Stimulated activated naive CD4-positive, alpha-beta T cell treated with Interleukin-2 at 50 U/mL for 16 hours (primary cell): ENCODE measurements at regions not wholly inside any gene's neighbourhood (a gene's known extent, or its start where the extent isn't known, plus 50 kb on each side); places are given as distances from the start of the nearest gene placed in this dataset.
"Not testable (repeated sequence)": the region's sequence is repeated elsewhere in the genome, so short reads cannot be mapped to it uniquely, and the experiment has no call there.

Experiments used
- DNase-seq: peaks from one replicate; lab custom pipeline; 2025; lab: John Stamatoyannopoulos, UW

DNA sequence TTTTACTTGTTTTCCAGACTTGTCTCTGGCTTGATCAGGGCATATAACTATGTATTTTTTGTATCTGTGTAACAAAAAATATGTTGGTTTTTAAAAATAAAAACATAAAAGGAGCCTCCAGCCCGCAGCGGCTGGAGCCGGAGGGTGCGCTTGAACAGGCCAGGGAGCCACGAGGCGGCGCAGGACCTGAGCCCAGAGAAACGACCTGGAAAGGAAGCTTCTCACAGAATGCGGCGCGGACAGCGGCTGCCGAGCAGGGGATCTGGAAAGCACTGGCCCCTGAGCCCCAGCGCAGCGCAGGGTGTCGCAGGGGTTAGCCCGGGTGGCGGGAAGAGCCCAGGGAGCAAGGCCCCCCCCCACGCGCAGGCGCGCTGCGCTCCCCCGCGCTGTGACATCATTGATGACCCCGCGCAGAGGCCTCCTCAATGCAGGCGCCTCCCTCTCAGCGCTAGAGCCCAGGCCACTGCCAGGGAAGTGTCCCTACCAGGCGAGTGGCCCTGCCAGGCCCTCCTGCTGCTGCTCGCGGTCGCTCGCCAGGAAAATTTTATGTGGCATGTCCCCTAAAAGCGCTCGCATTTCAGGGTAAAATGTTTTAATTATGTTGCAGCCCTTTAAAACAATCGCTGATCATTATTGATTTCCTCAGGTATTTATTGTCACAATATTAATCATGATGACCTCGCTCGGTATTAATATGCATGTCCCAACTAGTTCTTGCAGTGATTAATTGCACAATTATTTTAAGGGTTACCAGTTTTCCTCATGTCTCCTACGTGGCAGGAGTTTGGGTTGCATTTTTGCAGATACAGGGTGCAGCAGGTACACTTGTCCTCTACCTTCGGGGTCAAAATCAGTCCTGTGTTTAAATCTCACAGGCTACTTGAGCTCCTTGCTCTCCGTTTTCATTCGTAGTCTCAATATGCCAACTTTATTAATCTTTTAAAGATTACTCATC, 134.2 kb downstream of the USP22 start:
- peak; percentile 63 for DNase-seq

DNA sequence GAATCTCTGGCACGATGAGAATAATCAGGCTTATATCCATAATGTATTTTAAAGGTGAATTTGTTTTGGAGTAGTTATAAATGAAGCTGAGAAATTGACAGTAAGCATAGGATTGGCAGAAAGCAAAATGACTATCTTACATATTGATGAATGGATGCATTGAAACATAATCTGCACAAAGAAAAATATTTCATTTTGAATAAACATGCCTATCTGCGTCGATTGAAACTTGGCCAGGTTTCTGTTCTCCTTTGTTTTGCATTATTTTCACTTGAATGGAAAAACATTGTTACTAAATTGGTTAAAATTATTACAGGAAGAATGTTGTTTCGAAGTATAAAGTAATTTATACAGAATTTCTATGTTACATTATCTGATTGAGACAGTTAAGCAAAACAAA, 128.2 kb downstream of the USP22 start:
- DNase-seq: no peak

DNA sequence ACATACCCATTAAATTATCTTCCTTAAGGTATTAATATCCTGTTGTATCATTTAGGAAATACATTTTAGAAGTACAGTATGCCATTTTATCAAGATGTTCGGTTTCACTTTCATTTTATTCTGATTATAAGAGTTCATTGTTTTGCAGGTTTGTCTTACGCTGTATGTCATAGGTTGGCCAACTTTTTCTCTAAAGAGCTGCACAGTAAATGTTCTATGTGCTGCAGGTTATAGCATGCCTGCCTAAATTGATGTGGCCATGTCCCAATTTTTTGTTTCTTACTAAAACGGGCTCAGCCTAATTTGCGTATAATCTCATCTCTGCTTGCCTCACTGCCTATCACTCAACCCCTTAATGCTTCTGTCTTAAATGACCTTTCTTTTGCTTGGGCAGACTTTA, 126.4 kb downstream of the USP22 start:
- no peak for DNase-seq

DNA sequence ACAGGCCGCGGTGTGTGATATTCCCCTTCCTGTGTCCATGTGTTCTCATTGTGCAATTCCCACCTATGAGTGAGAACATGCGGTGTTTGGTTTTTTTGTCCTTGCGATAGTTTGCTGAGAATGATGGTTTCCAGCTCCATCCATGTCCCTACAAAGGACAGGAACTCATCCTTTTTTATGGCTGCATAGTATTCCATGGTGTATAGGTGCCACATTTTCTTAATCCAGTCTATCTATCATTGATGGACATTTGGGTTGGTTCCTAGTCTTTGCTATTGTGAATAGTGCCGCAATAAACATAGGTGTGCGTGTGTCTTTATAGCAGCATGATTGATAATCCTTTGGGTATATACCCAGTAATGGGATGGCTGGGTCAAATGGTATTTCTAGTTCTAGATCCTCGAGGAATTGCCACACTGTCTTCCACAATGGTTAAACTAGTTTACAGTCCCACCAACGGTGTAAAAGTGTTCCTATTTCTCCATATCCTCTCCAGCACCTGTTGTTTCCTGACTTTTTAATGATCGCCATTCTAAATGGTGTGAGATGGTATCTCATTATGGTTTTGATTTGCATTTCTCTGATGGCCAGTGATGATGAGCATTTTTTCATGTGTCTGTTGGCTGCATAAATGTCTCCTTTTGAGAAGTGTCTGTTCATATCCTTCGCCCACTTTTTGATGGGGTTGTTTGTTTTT, 125.1 kb downstream of the USP22 start:
- not testable (repeated sequence) for DNase-seq

DNA sequence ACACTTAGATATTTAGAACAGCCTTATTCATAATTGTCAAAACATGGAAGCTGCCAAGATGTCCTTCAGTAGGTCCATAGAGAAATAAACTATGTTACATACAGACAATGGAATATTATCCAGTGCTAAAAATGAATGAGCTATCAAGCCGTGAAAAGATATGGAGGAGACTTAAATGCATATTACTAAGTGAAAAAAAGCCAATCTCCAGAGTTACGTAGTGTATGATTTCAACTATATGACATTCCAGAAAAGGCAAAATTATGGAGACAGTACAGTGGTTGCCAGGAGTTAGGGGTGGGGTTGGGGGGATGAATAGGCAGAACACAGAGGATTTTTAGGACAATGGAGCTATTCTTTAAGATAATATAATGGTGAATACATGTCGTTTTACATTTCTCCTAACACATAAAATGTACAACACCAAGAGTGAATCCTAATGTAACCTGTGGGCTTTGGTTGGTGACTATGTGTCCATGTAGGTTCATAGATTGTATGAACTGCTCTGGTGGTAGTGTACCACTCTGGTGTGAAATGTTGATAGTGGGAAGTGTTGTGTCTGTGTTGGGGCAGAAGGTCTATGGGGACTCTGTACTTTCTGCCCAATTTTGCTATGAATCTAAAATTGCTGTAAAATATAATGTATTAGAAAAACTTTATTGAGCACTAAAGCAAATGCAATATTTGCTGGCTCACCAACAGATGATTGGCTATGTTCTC, 122.6 kb downstream of the USP22 start:
- no peak for DNase-seq

DNA sequence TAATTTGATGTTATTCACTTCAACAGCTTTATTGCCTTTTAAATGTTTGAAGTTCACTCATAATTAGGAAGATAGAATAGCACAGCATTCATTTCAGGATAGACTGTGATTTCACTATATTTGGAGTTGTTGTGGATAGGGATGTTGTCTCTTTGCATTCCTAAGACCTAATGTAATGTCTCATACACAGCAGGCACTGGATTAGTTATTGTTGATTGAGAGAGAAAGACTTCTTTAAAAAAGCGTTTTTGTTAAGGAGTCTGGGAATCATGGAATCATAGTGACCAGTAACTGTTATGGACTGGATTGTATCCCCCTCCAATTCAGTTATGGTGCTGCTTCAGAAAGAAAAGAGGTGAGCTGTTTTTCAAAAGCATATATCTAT, 122.0 kb downstream of the USP22 start:
- no peak for DNase-seq

DNA sequence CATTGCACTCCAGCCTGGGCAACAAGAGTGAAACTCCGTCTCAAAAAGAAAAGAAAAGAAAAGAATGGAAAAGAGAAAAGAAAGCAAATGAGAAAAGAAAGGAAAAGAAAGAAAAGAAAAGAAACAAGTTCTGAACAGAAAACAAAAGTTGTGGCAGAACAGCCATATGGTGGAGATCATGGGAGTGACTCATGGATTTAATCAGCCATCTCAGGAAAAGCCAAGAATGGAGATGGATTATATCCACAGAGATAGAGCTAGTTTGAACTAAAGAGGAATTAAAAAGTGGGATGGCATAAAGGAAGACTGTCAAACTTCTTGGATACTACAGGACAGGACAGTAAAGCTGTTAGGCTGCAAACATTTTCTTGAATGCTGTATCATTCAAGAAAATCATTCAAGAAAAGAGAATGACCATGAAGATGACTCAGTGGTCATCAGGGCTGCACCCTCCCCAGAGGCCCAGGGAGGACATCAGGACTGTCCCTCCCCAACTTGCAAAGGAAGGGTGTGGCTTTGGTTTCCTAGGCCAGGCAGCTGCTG, 120.6 kb downstream of the USP22 start:
- DNase-seq: no peak

DNA sequence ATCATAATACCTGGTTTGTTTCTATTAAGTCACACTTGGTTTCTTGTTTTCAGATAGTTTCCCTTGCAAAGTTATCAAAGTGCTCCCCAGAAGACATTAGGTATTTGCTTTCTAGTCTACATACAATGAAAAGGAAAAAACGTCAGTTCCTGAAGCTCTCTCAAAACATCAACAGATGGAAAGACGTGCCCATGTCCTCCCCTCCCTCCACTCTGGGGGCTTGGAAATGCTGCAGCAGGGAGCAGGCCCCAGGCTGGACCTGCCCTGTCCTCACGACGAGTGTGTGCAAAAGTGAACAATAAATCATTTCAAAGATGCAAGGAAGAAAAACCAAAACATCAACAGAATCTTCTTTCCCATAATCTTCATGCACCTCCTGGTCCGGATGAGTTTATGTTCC, 118.5 kb downstream of the USP22 start:
- DNase-seq: no peak

DNA sequence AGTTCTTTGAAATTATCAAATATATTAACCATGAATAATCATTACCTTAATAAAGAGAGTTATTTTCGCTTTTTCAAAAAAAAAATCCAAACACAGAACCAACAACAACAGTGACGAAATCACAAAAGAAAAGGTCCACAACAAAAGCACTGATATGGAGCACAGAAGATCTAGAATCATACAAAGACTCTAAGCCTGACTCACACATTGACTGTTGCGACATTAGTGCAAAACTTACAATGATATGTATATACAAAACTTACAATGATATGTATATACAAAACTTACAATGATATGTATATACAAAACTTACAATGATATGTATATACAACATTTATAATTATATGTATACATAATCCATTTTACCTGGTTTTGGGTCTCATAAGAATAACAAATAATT, 117.7 kb downstream of the USP22 start:
- DNase-seq: no peak

DNA sequence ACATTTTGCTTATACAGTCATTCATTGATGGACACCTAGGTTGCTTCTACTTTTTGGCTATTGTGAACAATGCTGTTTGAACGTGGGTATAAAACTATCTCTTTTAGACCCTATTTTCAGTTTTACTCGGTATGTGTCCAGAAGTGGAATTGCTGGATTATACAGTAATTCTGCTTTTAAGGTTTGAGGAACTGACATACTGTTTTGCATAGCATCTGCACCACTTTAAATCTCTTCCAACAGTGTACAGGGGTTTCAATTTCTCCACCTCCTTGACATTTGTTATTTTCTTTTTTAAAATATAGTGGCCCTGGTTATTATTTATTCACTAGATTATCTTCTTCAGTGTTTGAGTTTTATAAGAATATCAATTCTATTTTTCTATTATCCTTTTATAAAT, 116.9 kb downstream of the USP22 start:
- no peak for DNase-seq

DNA sequence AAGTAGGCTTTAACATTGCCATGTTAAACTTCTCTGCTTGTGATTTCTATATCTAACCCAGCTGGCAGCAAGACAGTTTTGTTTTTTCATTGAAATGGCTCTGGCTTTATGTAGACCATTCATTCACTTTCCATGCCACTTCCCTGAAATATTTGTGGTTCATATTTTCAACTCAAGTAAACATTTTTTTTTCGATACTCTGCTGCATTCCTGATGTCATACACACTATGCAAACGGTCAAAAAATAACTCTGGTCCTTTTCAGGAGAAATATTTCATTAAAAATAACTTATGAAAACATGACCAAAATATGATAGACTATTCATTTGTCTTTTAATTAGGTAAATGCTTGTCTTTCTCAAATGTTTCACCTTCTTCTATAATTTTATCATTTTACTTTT, 116.3 kb downstream of the USP22 start:
- no peak for DNase-seq

DNA sequence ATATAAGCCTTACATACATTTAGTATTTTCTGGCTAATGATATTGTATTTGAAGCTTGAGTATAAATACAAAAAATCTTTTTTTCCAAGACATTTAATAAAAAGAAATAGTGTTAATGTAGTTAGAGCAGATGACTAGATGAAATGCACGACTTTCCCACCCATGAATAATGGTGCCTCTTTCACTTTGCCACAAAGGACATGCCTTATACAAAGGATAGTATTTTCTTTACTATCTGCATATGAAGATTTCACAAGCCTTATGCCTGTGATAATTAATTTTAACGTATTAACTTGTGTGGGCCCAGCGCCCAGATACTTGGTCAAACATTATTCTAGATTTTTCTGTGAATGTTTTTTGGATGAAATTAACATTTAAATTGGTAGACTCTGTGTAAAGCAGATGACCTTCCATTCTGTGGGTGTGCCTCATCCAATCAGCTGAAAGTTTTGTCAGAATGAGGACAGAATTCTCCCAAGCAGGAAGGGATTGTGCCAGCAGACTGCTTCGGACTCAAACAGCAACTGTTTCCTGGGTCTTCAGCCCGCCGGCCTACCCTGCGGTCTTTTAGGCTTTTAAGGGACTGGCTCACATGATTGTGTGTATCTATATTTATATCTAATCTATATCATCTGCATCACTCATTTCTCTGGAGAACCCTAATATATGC, 115.4 kb downstream of the USP22 start:
- DNase-seq: no peak

DNA sequence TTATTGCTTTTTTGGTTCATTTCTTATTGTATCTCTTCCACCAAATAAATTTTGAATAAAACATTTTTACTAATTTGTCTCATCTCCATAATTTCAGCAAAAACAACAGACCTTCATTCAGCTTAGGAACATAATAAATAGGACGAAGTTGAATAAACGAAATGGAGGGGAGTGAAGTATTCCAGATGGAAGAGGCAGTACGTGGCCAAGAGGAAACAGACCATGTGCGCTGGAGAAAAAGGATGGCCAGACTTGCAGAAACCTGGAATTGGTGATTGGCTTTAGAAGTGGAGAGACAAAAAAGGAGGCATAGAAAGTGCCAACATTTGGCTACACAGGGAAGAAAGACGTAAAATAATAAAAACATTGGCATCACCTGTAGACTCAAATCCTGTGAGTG, 113.5 kb downstream of the USP22 start:
- no peak for DNase-seq

DNA sequence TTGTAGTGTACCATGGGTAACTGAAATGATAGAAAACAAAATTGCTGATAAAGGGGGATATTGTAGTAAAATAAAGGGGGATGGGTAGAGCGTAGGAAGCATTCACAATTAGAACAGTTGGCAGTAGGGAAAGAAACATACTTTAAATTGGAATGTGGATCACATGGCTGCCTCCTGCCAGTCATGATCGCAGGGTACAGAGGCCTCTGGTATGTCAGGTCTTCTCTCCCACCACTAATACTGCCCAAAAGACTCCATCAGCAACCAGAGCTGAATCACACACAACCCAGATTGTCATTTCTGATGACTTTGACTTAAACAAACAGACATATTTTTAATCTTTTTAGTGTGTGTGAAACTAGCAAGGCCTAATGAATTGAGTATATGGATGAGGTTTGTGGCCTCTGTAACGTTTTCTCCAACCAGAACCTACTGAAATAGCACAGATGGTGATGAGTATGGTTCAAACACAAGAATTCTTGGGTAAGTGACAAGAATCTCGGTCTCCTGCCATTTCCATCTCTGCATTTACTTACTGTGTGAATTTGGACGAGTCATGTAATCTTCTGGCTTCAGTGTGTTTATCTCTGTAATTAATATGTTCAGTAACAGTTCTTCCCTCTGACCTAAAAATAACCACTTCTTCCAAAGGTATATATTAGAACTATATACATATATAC, 112.6 kb downstream of the USP22 start:
- DNase-seq: no peak

DNA sequence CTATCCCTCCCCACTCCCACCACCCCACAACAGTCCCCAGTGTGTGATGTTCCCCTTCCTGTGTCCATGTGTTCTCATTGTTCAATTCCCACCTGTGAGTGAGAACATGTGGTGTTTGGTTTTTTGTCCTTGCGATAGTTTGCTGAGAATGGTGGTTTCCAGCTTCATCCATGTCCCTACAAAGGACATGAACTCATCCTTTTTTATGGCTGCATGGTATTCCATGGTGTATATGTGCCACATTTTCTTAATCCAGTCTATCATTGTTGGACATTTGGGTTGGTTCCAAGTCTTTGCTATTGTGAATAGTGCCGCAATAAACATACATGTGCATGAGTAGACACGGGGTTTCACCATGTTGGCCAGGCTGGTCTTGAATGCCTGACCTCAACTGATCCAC, 109.8 kb downstream of the USP22 start:
- not testable (repeated sequence) for DNase-seq

DNA sequence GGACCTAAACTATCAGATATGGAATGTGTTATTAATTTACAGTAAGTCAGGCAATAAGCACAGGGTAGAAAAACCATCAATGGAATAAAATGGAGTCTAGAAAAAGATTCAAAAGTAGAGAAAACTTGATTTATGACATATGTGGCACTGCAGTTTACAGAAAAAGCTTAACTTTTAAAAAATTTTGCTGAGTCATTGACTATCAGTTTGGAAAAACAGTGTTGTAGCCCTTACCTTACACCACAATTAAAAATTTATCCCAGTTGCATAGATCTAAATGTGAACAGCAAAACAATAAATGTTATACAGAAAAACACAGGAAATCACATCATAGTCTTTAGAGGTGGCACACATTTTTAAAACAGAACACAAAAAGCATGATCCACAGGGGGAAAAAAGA, 108.5 kb downstream of the USP22 start:
- no peak for DNase-seq

DNA sequence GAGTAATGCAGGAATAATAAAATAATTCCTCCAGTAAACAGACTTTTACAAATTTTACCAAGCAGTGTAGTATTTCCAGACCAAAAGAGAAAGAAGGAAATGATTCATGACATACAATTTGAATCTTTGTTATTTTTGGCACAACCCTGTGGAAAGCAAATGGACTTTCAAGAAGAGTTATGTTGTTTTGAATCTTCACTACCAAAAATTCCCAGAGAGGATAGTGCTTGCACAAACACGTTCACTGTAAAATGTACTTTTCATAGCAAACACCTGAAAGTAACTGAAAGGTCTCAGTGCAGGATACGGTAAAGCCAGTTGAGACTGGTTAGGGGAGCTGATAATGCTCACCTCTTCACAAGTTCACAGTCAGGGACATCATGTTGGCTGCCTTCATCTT, 107.1 kb downstream of the USP22 start:
- no peak for DNase-seq

DNA sequence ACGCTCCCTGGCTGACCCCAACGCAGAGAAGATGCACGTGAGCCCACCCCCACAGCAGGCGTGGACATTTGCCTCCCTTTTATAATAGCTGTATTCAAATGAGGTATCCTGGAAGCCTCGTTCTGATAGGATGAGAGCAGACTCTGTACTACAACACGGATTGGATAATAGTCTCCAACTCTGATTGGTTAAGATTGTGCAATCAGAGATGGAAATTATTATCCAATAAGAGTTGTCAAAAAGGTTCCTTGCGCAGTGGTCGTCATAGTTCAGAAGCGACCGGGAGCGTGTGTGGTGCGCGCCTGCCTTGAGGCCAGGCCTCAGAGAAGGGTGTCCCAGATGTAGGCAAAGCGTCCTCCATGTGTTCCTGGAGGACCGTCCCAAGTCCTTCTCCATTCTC, 104.6 kb downstream of the USP22 start:
- no peak for DNase-seq

DNA sequence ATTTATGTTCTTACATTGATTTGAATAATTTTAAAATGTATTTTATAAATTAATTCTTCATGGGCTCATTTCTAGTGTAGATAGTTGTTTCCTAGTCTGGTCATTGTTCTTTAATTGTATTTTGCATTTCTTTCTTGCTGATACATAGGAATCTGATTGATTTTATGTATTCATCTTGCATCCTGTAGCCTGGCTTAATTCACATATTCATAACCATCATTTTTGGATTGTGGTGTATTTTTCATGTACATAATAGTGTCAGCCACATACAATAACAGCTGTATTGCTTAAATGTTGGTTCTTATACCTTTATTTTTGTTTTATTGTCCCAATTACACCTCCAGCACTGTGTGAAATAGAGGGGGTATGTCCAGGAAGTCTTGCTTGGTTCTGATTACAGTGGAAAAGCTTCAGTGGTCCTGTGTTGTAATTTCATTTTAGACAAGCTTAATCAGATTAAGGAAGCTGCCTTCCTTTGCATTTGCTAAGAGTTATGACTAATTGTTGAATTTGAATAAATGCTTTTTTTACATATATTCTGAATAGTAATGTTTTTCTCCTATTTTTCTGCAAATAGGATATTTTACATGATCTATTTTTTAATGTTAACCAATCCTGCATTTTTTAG, 103.7 kb downstream of the USP22 start:
- DNase-seq: no peak

DNA sequence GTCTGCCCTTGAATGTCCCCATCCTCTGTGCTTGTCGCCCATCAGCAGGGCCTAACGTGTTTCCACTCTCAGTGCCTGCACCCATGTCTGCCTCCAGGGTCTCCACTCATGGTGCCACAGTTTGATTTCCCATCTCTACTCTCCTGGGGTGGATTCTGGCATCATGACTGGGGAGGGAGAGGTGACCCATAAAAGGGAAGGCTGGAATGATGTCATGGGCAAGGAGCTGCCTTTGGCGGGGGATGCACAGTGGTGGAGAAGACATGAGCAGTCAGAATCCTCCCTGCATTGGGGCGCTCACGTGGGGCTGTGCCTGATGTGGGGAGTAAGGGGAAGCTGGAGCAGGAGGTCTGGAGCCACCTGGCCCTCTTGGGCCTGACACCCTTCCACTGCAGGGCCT, 100.9 kb downstream of the USP22 start:
- no peak for DNase-seq
